GM23338 (cell line): ENCODE measurements at regions not wholly inside any gene's neighbourhood (a gene's known extent, or its start where the extent isn't known, plus 50 kb on each side); places are given as distances from the start of the nearest gene placed in this dataset.

Experiments used
- ATAC-seq: fragments of 200-7000 bp; cut with Tn5 transposase; 3 replicates; pipeline ENCODE4 v1.9.1; 2020
- DNase-seq: peaks from one replicate; pipeline ENCODE4 v3.0.0-alpha.2; 2015; ENCODE audit warnings: low spot score
- H2AFZ ChIP-seq: fragments of 200-600 bp; sonication (generic); 2 replicates; pipeline ENCODE4 v1.8.0; 2016; ENCODE audit warnings: antibody characterized with exemption, mild to moderate bottlenecking, moderate library complexity
- H3F3A ChIP-seq: fragments of 200-600 bp; sonication (generic); replicated peaks from 2 replicates; pipeline ENCODE4 v1.8.0; 2017; ENCODE audit warnings: antibody characterized with exemption, mixed run types, low read depth
- H3K27ac ChIP-seq: fragments of 200-600 bp; sonication (generic); 2 replicates; pipeline ENCODE4 v1.6.1; 2016; ENCODE audit warnings: low read depth
- H3K27me3 ChIP-seq: fragments of 200-600 bp; sonication (generic); 2 replicates; pipeline ENCODE4 v1.8.0; 2016; ENCODE audit warnings: mild to moderate bottlenecking, mixed run types, moderate library complexity; ENCODE audit not compliant: insufficient read depth
- H3K36me3 ChIP-seq: fragments of 200-600 bp; sonication (generic); 2 replicates; pipeline ENCODE4 v1.8.0; 2016; ENCODE audit warnings: mild to moderate bottlenecking; ENCODE audit not compliant: insufficient read depth
- H3K4me1 ChIP-seq: fragments of 200-600 bp; sonication (generic); 2 replicates; pipeline ENCODE4 v1.8.0; 2016; ENCODE audit warnings: mild to moderate bottlenecking, moderate library complexity; ENCODE audit not compliant: insufficient read depth
- H3K4me2 ChIP-seq: fragments of 200-600 bp; sonication (generic); 2 replicates; pipeline ENCODE4 v1.7.1; 2017; ENCODE audit warnings: mixed run types
- H3K4me3 ChIP-seq: fragments of 200-600 bp; sonication (generic); 2 replicates; pipeline ENCODE4 v1.6.1; 2016; ENCODE audit warnings: mixed run types
- H3K79me2 ChIP-seq: fragments of 200-600 bp; sonication (generic); replicated peaks from 2 replicates; pipeline ENCODE4 v1.8.0; 2017; ENCODE audit warnings: mild to moderate bottlenecking; ENCODE audit not compliant: insufficient read depth
- H3K9me2 ChIP-seq: fragments of 200-600 bp; sonication (generic); 2 replicates; pipeline ENCODE4 v1.8.0; 2017; ENCODE audit not compliant: insufficient read depth
- H4K20me1 ChIP-seq: fragments of 200-600 bp; sonication (generic); replicated peaks from 2 replicates; pipeline ENCODE4 v1.8.0; 2017; ENCODE audit warnings: mild to moderate bottlenecking; ENCODE audit not compliant: insufficient read depth
- H3K27ac Mint-ChIP-seq: 2 replicates; pipeline ENCODE4 v1.8.0; 2020; ENCODE audit warnings: inconsistent platforms, mild to moderate bottlenecking, moderate library complexity, mixed read lengths
- H3K27me3 Mint-ChIP-seq: 3 replicates; pipeline ENCODE4 v1.8.0; 2022; ENCODE audit warnings: low read depth, mild to moderate bottlenecking, moderate library complexity, mixed read lengths, inconsistent platforms; ENCODE audit not compliant: insufficient read depth, poor library complexity
- H3K36me3 Mint-ChIP-seq: 3 replicates; pipeline ENCODE4 v1.8.0; 2021; ENCODE audit warnings: low read depth, mild to moderate bottlenecking, inconsistent platforms, moderate library complexity, mixed read lengths
- H3K4me1 Mint-ChIP-seq: 3 replicates; pipeline ENCODE4 v1.8.0; 2020; ENCODE audit warnings: mild to moderate bottlenecking, inconsistent platforms, mixed read lengths
- H3K4me3 Mint-ChIP-seq: 3 replicates; pipeline ENCODE4 v1.8.0; 2021; ENCODE audit warnings: moderate library complexity, mild to moderate bottlenecking, inconsistent platforms, mixed read lengths
- H3K9me3 Mint-ChIP-seq: 3 replicates; pipeline ENCODE4 v1.8.0; 2020; ENCODE audit warnings: moderate library complexity, mild to moderate bottlenecking, inconsistent platforms, mixed read lengths
- CREB1 ChIP-seq: fragments of 250-450 bp; sonication (Bioruptor Pico); IDR thresholded peaks from 2 replicates; pipeline ENCODE4 v1.5.0; 2020; ENCODE audit warnings: low read depth, mild to moderate bottlenecking, moderate library complexity
- CTCF ChIP-seq, 2 experiments: fragments of 200-600 bp in 1 of 2; sonication (generic) in 1 of 2; conservative IDR thresholded peaks; 2 replicates each; pipeline versions ENCODE4 v1.5.1 to v1.6.1; 2016 to 2017; ENCODE audit warnings: antibody characterized with exemption in 2 of 2, low read depth in 2 of 2, mild to moderate bottlenecking in 2 of 2, moderate library complexity in 1 of 2
- EZH2phosphoT487 ChIP-seq: fragments of 200-600 bp; sonication (generic); IDR thresholded peaks from one replicate; pipeline ENCODE4 v1.8.1; 2018; ENCODE audit warnings: antibody characterized with exemption; ENCODE audit not compliant: unreplicated experiment
- JUNB ChIP-seq: IDR thresholded peaks from one replicate; pipeline ENCODE4 v1.6.1; 2016; ENCODE audit warnings: antibody characterized with exemption; ENCODE audit not compliant: unreplicated experiment
- POLR2AphosphoS5 ChIP-seq: IDR thresholded peaks from 2 replicates; pipeline ENCODE4 v1.6.1; 2016; ENCODE audit warnings: antibody characterized with exemption, low read depth
- STAT1 ChIP-seq: IDR thresholded peaks from one replicate; pipeline ENCODE4 v1.6.1; 2016; ENCODE audit warnings: antibody characterized with exemption; ENCODE audit not compliant: unreplicated experiment
- ZNF462 ChIP-seq: fragments of 250-450 bp; sonication (Bioruptor Pico); IDR thresholded peaks from 2 replicates; pipeline ENCODE4 v1.5.0; 2020; ENCODE audit warnings: mild to moderate bottlenecking, moderate library complexity

- no peak overlapping the region for H2AFZ ChIP-seq
- no peaks in the 10 kb centered on the region for H3K79me2 ChIP-seq
- no peak overlapping the region for H3K4me2 ChIP-seq
- no peaks in the 10 kb centered on the region for H3K4me1 ChIP-seq
- H4K20me1 ChIP-seq, result no peaks in the 10 kb centered on the region
- H3K4me3 ChIP-seq, result no peak overlapping the region
- Mint-ChIP-seq H3K9me3 (peaks cover 82% of the 10 kb centered on the region), H3K4me1 (no peaks in the 10 kb centered on the region), H3K4me3 (no peak overlapping the region), H3K27me3 (no peaks in the 10 kb centered on the region), H3K36me3 (peaks cover 31% of the 10 kb centered on the region), H3K27ac (no peak overlapping the region)
- no peak for ATAC-seq
- no peaks in the 10 kb centered on the region for H3K9me2 ChIP-seq
- DNase-seq, result no peak
- H3K27me3 ChIP-seq, result no peaks in the 10 kb centered on the region
- H3K36me3 ChIP-seq, result no peaks in the 10 kb centered on the region; the same call in none of the 2 replicates
- H3K27ac ChIP-seq, result no peak overlapping the region
- no peaks in the 10 kb centered on the region for H3F3A ChIP-seq
- TF ChIP-seq POLR2AphosphoS5 (no peak), CTCF (conservative IDR thresholded peaks at IDR 0.05; ENCODE audit: low read depth in 2 of 2) (no peak), JUNB (no peak), ZNF462 (CRISPR knock-in tag) (no peak), CREB1 (CRISPR knock-in tag) (no peak), EZH2phosphoT487 (no peak), STAT1 (no peak)
These were observed 1072.0 kb downstream of the CBLN2 start for GRCh38 chr18:71471963-71472725.
